ENCODE measurements at regions not wholly inside any gene's neighbourhood (a gene's known extent, or its start where the extent isn't known, plus 50 kb on each side); places are given as distances from the start of the nearest gene placed in this dataset.

DNA sequence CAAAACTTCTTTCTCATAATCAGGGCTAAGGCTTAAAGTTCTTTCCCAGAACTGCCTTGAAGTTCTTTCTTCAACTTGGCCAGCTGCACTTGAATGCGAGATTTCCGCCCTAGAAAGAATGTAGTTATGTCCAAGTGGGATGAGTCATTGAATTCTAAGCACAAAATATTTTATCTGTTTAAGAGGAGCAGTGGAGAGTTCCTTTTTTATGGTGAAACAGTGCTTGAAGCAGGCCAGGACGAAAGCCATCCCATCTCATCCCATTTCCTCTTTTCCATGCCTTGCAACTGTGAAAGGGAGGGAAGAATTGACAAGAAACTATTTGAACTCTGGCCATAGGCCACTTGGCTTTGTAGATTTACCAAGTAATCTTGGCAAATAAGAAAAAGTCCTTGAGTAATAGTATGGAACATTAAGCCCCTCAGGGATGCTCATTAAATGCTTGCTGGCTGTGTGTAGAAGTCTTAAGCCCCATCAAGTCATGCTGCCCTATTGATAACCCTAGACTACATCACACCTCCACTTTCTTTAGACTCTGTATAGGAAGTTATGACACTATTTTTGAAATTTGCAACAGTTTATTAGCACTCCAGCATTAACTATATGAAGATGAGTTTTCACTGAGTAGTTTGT is 174.5 kb downstream of the KCTD12 start:
- H3K27ac ChIP-seq (ENCODE audit: low read depth, low read length), result no peak overlapping the region
- H3K36me3 ChIP-seq (ENCODE audit: insufficient read depth, low read length), result no peaks in the 10 kb centered on the region
- no peak overlapping the region for H3K4me3 ChIP-seq (ENCODE audit: low read length)
- 83% methylated on average over 2 of the region's 3 CpGs for WGBS
- peaks cover 12% of the 10 kb centered on the region for H3K4me1 ChIP-seq (ENCODE audit: insufficient read depth, low read length)
- no peaks in the 10 kb centered on the region for H3K9me3 ChIP-seq (ENCODE audit: insufficient read depth, low read depth, low read length)
- no peaks in the 10 kb centered on the region for H3K27me3 ChIP-seq (ENCODE audit: insufficient read depth, low read length)
- H3K9ac ChIP-seq (ENCODE audit: low read depth, low read length), result no peak overlapping the region

- Histone ChIP-seq H3K27me3 (ENCODE audit: insufficient read depth, low read length) (no peaks in the 10 kb centered on the region), H3K4me3 (ENCODE audit: low read length) (no peak overlapping the region), H3K27ac (ENCODE audit: low read depth, low read length) (no peak overlapping the region), H3K36me3 (ENCODE audit: insufficient read depth, low read length) (no peaks in the 10 kb centered on the region), H3K9me3 (ENCODE audit: insufficient read depth, low read depth, low read length) (no peaks in the 10 kb centered on the region), H3K4me1 (ENCODE audit: insufficient read depth, low read length) (no peaks in the 10 kb centered on the region), H3K9ac (ENCODE audit: low read depth, low read length) (no peak overlapping the region)
- WGBS, result 95% methylated on average over 1 of the region's 1 CpG
These were observed 176.4 kb downstream of the KCTD12 start for GRCh38 chr13:76709851-76710250.

GRCh38 chr13:76708138-76708688 is 178.0 kb downstream of the KCTD12 start:
- Histone ChIP-seq H3K36me3 (ENCODE audit: insufficient read depth, low read length) (no peaks in the 10 kb centered on the region), H3K9me3 (ENCODE audit: insufficient read depth, low read depth, low read length) (no peaks in the 10 kb centered on the region), H3K4me1 (ENCODE audit: insufficient read depth, low read length) (no peaks in the 10 kb centered on the region), H3K9ac (ENCODE audit: low read depth, low read length) (no peak overlapping the region), H3K27me3 (ENCODE audit: insufficient read depth, low read length) (no peaks in the 10 kb centered on the region), H3K27ac (ENCODE audit: low read depth, low read length) (no peak overlapping the region), H3K4me3 (ENCODE audit: low read length) (no peak overlapping the region)
- 92% methylated on average over 6 of the region's 6 CpGs for WGBS

GRCh38 chr13:76707360-76707759 is 178.8 kb downstream of the KCTD12 start:
- no peak overlapping the region for H3K4me3 ChIP-seq (ENCODE audit: low read length)
- H3K4me1 ChIP-seq (ENCODE audit: insufficient read depth, low read length), result no peaks in the 10 kb centered on the region
- H3K27ac ChIP-seq (ENCODE audit: low read depth, low read length), result no peak overlapping the region
- H3K36me3 ChIP-seq (ENCODE audit: insufficient read depth, low read length), result no peaks in the 10 kb centered on the region
- no peaks in the 10 kb centered on the region for H3K9me3 ChIP-seq (ENCODE audit: insufficient read depth, low read depth, low read length)
- WGBS, result 96% methylated on average over 3 of the region's 3 CpGs
- no peak overlapping the region for H3K9ac ChIP-seq (ENCODE audit: low read depth, low read length)
- H3K27me3 ChIP-seq (ENCODE audit: insufficient read depth, low read length), result no peaks in the 10 kb centered on the region

GRCh38 chr13:76703621-76704288 is 182.4 kb downstream of the KCTD12 start:
- Histone ChIP-seq H3K9ac (ENCODE audit: low read depth, low read length) (no peak overlapping the region), H3K36me3 (ENCODE audit: insufficient read depth, low read length) (no peaks in the 10 kb centered on the region), H3K4me3 (ENCODE audit: low read length) (no peak overlapping the region), H3K9me3 (ENCODE audit: insufficient read depth, low read depth, low read length) (no peaks in the 10 kb centered on the region), H3K27ac (ENCODE audit: low read depth, low read length) (no peak overlapping the region), H3K27me3 (ENCODE audit: insufficient read depth, low read length) (no peaks in the 10 kb centered on the region), H3K4me1 (ENCODE audit: insufficient read depth, low read length) (no peaks in the 10 kb centered on the region)
- WGBS, result 95% methylated on average over 2 of the region's 2 CpGs

GRCh38 chr13:76703216-76703615 is 183.0 kb downstream of the KCTD12 start:
- WGBS, result no CpG with 5 or more reads among the region's 2 CpGs
- no peaks in the 10 kb centered on the region for H3K27me3 ChIP-seq (ENCODE audit: insufficient read depth, low read length)
- H3K27ac ChIP-seq (ENCODE audit: low read depth, low read length), result no peak overlapping the region
- H3K9me3 ChIP-seq (ENCODE audit: insufficient read depth, low read depth, low read length), result no peaks in the 10 kb centered on the region
- H3K4me1 ChIP-seq (ENCODE audit: insufficient read depth, low read length), result no peaks in the 10 kb centered on the region
- no peak overlapping the region for H3K4me3 ChIP-seq (ENCODE audit: low read length)
- no peak overlapping the region for H3K9ac ChIP-seq (ENCODE audit: low read depth, low read length)
- no peaks in the 10 kb centered on the region for H3K36me3 ChIP-seq (ENCODE audit: insufficient read depth, low read length)

DNA sequence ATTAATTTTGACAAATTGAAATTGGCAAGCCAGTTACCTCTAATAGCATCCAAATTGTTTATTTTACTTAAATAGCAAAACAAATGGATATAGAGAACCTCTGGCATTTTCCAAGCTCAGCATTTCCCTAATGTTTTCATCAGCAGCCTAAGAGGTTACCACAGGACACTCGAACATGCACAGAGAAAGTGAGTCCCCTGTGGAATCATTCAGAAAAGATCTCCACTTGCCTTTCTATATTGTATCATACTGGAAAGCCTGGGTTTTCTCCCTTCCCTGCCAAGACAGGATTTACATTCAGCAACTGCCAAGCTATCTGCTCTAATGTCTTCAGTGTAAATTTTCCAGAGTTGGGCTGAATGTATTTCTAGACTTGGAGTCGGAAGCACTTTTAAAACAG is 188.9 kb downstream of the KCTD12 start:
- Histone ChIP-seq H3K4me3 (ENCODE audit: low read length) (no peak overlapping the region), H3K9ac (ENCODE audit: low read depth, low read length) (no peak overlapping the region), H3K9me3 (ENCODE audit: insufficient read depth, low read depth, low read length) (no peaks in the 10 kb centered on the region), H3K27me3 (ENCODE audit: insufficient read depth, low read length) (no peaks in the 10 kb centered on the region), H3K36me3 (ENCODE audit: insufficient read depth, low read length) (no peaks in the 10 kb centered on the region), H3K4me1 (ENCODE audit: insufficient read depth, low read length) (no peaks in the 10 kb centered on the region; the same call in 1 of the 2 replicates), H3K27ac (ENCODE audit: low read depth, low read length) (no peak overlapping the region)
- WGBS, result 92% methylated on average over 2 of the region's 2 CpGs

DNA sequence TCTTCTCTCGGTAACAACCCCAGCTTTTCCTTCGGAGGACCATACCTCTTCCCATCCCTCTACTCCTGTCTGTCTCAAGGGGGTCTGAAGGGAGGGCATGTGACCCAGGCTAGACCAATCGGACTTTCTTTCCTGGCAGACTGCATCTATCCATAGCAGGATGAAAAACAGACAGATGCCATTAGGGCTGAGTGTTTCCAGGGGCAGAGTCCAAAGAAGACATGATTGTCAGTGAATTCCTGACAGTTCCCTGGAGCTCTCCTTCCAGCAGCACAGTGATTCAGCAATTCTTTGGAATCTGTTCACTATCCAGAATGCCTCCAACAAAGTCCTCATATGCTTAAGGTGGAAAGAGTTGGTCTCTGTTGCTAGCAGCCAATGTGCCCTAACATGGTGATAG is 189.8 kb downstream of the KCTD12 start:
- Histone ChIP-seq H3K4me1 (ENCODE audit: insufficient read depth, low read length) (no peaks in the 10 kb centered on the region; the same call in 1 of the 2 replicates), H3K36me3 (ENCODE audit: insufficient read depth, low read length) (no peaks in the 10 kb centered on the region), H3K9ac (ENCODE audit: low read depth, low read length) (no peak overlapping the region), H3K27me3 (ENCODE audit: insufficient read depth, low read length) (no peaks in the 10 kb centered on the region), H3K9me3 (ENCODE audit: insufficient read depth, low read depth, low read length) (no peaks in the 10 kb centered on the region), H3K27ac (ENCODE audit: low read depth, low read length) (no peak overlapping the region), H3K4me3 (ENCODE audit: low read length) (no peak overlapping the region)
- WGBS, result 90% methylated on average over 3 of the region's 3 CpGs

GRCh38 chr13:76693086-76693485 is 193.1 kb downstream of the KCTD12 start:
- 94% methylated on average over 2 of the region's 2 CpGs for WGBS

DNA sequence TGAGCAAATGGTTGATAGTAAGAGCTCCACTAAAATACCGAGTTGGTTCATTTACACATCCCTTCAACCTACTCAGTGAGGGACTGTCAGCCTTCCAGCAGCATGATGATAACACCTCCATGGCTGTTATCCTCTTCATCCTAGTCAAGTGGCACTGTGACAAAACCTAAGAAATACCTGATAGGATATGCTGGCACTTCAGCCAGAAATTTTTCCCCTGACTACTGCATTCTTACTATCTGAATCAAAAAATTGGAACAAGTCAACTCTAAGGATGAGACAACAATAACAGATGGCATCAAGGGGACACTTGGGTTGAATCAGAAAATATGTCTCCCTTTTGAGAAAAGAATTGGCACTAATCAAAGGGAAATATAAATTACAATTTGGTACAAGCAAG is 193.9 kb downstream of the KCTD12 start:
- WGBS, result 80% methylated on average over 1 of the region's 1 CpG
- no peak overlapping the region for H3K27ac ChIP-seq (ENCODE audit: low read depth, low read length)
- peaks cover 4% of the 10 kb centered on the region; the same call in 1 of the 2 replicates for H3K4me1 ChIP-seq (ENCODE audit: insufficient read depth, low read length)
- no peak overlapping the region for H3K9ac ChIP-seq (ENCODE audit: low read depth, low read length)
- H3K4me3 ChIP-seq (ENCODE audit: low read length), result no peak overlapping the region
- no peaks in the 10 kb centered on the region for H3K36me3 ChIP-seq (ENCODE audit: insufficient read depth, low read length)
- no peaks in the 10 kb centered on the region for H3K9me3 ChIP-seq (ENCODE audit: insufficient read depth, low read depth, low read length)
- no peaks in the 10 kb centered on the region for H3K27me3 ChIP-seq (ENCODE audit: insufficient read depth, low read length)

More at GRCh38 chr13:76693086-76693485, 193.1 kb downstream of the KCTD12 start:
- H3K4me1 ChIP-seq (ENCODE audit: insufficient read depth, low read length), result no peaks in the 10 kb centered on the region; the same call in 1 of the 2 replicates
- no peak overlapping the region for H3K4me3 ChIP-seq (ENCODE audit: low read length)
- no peaks in the 10 kb centered on the region for H3K9me3 ChIP-seq (ENCODE audit: insufficient read depth, low read depth, low read length)
- H3K9ac ChIP-seq (ENCODE audit: low read depth, low read length), result no peak overlapping the region
- no peaks in the 10 kb centered on the region for H3K27me3 ChIP-seq (ENCODE audit: insufficient read depth, low read length)
- no peak overlapping the region for H3K27ac ChIP-seq (ENCODE audit: low read depth, low read length)
- no peaks in the 10 kb centered on the region for H3K36me3 ChIP-seq (ENCODE audit: insufficient read depth, low read length)

DNA sequence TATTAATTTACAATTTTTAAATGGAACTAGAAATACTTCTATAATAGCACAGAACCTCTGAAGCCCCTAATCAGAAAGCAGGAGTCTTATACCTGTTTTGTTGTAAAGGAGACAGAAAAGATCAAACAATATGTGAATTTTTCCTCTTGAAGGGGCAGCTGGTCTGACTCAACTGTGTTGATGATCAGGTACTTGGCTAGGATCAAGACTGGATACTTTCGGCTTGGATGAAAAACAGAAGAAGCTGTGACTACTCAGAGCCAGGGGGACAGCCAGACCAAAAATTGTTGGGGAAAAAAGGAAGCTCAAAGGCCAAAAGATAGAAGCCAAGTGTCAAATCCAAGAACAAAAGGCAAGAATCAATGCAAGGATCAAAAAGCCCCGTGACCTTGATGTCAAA is 195.6 kb downstream of the KCTD12 start:
- Histone ChIP-seq H3K9me3 (ENCODE audit: insufficient read depth, low read depth, low read length) (no peaks in the 10 kb centered on the region), H3K4me1 (ENCODE audit: insufficient read depth, low read length) (peaks cover 4% of the 10 kb centered on the region; the same call in 1 of the 2 replicates), H3K27me3 (ENCODE audit: insufficient read depth, low read length) (no peaks in the 10 kb centered on the region), H3K4me3 (ENCODE audit: low read length) (no peak overlapping the region), H3K36me3 (ENCODE audit: insufficient read depth, low read length) (no peaks in the 10 kb centered on the region), H3K9ac (ENCODE audit: low read depth, low read length) (no peak overlapping the region), H3K27ac (ENCODE audit: low read depth, low read length) (no peak overlapping the region)
- 69% methylated on average over 2 of the region's 2 CpGs for WGBS

All from HUES64 (cell line).